Activated CD8-positive, alpha-beta T cell treated with anti-CD3 and anti-CD28 coated beads for 36 hours (primary cell): ENCODE measurements at regions not wholly inside any gene's neighbourhood (a gene's known extent, or its start where the extent isn't known, plus 50 kb on each side); places are given as distances from the start of the nearest gene placed in this dataset.

Experiments used
- ATAC-seq: fragments of 200-7000 bp; cut with Tn5 transposase; one replicate; pipeline ENCODE4 v1.10.0; 2021; ENCODE audit warnings: mild to moderate bottlenecking, moderate library complexity
- CTCF ChIA-PET: fragments of 350-600 bp; sonication (Branson Sonifier 250); formaldehyde crosslinking; loops from one replicate; lab custom pipeline; 2021; ENCODE audit warnings: antibody characterized with exemption; lab: Charles Lee
- POLR2A ChIA-PET: fragments of 350-600 bp; sonication (Branson Sonifier 250); formaldehyde crosslinking; loops from one replicate; lab custom pipeline; 2021; ENCODE audit warnings: antibody characterized with exemption; lab: Charles Lee
- DNase-seq: peaks from one replicate; pipeline ENCODE4 v3.0.0-alpha.2; 2020
- H3K27ac Mint-ChIP-seq: one replicate; pipeline ENCODE4 v1.8.0; 2021; ENCODE audit warnings: mild to moderate bottlenecking, mixed read lengths
- H3K27me3 Mint-ChIP-seq: one replicate; pipeline ENCODE4 v1.8.0; 2021; ENCODE audit warnings: mixed read lengths
- H3K36me3 Mint-ChIP-seq: one replicate; pipeline ENCODE4 v1.8.0; 2021; ENCODE audit warnings: low read depth, mixed read lengths
- H3K4me1 Mint-ChIP-seq: one replicate; pipeline ENCODE4 v1.8.0; 2021; ENCODE audit warnings: low read depth, mixed read lengths
- H3K4me3 Mint-ChIP-seq: one replicate; pipeline ENCODE4 v1.8.0; 2021; ENCODE audit warnings: mild to moderate bottlenecking, moderate library complexity, mixed read lengths
- H3K9me3 Mint-ChIP-seq: one replicate; pipeline ENCODE4 v1.8.0; 2021; ENCODE audit warnings: mixed read lengths
- intact Hi-C: fragments of 100-400 bp; cut with micrococcal nuclease; formaldehyde crosslinking; loops from one replicate; pipeline ENCODE4 v1.10.0; 2022
- TF ChIP-seq, protein P1 (sequence below): fragments of 200-600 bp; IDR thresholded peaks from one replicate; pipeline ENCODE4 v1.8.0; 2022; ENCODE audit warnings: antibody characterized with exemption, mild to moderate bottlenecking

DNA sequence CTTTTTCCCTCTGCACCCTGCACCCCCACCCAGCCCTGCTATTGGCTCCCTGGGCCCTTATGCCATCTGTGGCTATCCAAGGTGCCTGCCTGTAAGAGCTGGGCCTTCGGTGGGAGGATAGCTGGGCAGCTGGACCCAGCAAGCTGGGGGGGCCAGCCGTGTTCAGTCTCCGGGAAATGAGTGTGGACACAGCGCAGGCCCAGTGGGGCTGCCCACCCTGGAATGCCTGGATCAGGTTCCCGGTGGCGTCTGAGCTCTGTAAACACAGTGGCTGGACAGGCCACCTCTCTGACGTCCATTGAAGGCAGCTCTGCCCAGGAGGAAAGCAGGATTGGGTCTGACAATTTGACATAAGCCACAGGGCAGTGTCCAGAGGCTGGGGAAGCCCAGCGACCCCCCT, 127.8 kb downstream of the FOXD2 start:
- Mint-ChIP-seq H3K4me1 (peaks cover 4% of the 10 kb centered on the region), H3K27ac (no peak overlapping the region), H3K9me3 (no peaks in the 10 kb centered on the region), H3K27me3 (peaks cover 10% of the 10 kb centered on the region), H3K36me3 (no peaks in the 10 kb centered on the region), H3K4me3 (no peak overlapping the region)
- DNase-seq (no peak), ATAC-seq (no peak)
- POLR2A ChIA-PET, result no interaction called here
- CTCF ChIA-PET, result no interaction called here
- TF ChIP-seq, protein P1, sequence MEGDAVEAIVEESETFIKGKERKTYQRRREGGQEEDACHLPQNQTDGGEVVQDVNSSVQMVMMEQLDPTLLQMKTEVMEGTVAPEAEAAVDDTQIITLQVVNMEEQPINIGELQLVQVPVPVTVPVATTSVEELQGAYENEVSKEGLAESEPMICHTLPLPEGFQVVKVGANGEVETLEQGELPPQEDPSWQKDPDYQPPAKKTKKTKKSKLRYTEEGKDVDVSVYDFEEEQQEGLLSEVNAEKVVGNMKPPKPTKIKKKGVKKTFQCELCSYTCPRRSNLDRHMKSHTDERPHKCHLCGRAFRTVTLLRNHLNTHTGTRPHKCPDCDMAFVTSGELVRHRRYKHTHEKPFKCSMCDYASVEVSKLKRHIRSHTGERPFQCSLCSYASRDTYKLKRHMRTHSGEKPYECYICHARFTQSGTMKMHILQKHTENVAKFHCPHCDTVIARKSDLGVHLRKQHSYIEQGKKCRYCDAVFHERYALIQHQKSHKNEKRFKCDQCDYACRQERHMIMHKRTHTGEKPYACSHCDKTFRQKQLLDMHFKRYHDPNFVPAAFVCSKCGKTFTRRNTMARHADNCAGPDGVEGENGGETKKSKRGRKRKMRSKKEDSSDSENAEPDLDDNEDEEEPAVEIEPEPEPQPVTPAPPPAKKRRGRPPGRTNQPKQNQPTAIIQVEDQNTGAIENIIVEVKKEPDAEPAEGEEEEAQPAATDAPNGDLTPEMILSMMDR, result no peak
- intact Hi-C loops, result no loop called here

DNA sequence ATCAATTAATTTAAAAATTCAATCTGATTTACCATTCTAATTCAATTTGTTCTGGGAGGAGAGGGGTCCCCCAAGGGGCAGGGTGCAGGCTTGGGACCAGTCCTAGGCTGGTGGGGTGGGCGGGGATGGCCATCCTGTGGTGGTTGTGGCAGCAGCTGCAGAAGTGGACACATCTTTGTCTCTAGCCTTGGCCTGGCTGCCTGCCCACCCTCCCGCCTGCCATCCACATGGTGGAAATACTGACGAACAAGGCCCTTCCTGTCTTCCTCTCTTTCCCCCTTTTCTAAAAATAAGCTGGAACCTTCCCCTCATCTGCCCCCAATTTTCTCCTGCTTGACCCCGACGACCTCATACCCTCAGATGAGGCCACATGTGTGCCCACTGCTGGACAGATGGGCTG, 130.9 kb downstream of the FOXD2 start:
- no peaks in the 10 kb centered on the region for H3K4me1 Mint-ChIP-seq
- H3K27me3 Mint-ChIP-seq, result peaks cover 9% of the 10 kb centered on the region
- TF ChIP-seq, protein P1, result no peak
- no peaks in the 10 kb centered on the region for H3K9me3 Mint-ChIP-seq
- H3K4me3 Mint-ChIP-seq, result no peak overlapping the region
- ATAC-seq (no peak), DNase-seq (no peak)
- no peak overlapping the region for H3K27ac Mint-ChIP-seq
- no peaks in the 10 kb centered on the region for H3K36me3 Mint-ChIP-seq
- ChIA-PET CTCF (interaction anchor here (1.1 kb wide), 1 partner anchor 141 kb away, joined by 3 read pairs; no protein-coding TSS in a partner anchor), POLR2A (no interaction called here)
- intact Hi-C loops, result no loop called here

DNA sequence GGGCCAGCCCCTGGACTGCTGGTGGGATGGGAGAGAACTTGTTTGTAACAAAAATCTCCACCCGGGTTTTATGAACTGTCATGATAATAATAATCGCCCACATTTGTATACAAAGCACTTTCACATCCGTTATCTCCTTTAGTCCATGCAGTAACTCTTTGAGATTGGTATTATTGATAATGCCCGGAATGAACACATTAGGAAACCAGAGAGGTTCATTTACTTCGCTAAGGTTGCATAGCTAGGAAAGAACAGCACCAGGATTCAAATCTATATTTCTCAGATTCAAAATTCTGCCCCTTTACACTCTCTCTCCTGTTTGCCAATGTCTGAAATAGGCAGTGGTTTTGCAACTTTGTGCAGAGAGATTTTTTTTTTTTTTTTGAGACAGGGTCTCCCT, 131.4 kb downstream of the FOXD2 start:
- no peaks in the 10 kb centered on the region for H3K4me1 Mint-ChIP-seq
- ChIA-PET POLR2A (no interaction called here), CTCF (interaction anchor here (1.1 to 1.2 kb wide), 2 partner anchors 141 to 157 kb away, joined by 3 read pairs; no protein-coding TSS in a partner anchor)
- no peak overlapping the region for H3K27ac Mint-ChIP-seq
- TF ChIP-seq, protein P1, result no peak
- no peak for DNase-seq
- peaks cover 10% of the 10 kb centered on the region for H3K27me3 Mint-ChIP-seq
- no peak for ATAC-seq
- intact Hi-C loops, result no loop called here
- no peaks in the 10 kb centered on the region for H3K9me3 Mint-ChIP-seq
- H3K4me3 Mint-ChIP-seq, result no peak overlapping the region
- no peaks in the 10 kb centered on the region for H3K36me3 Mint-ChIP-seq

DNA sequence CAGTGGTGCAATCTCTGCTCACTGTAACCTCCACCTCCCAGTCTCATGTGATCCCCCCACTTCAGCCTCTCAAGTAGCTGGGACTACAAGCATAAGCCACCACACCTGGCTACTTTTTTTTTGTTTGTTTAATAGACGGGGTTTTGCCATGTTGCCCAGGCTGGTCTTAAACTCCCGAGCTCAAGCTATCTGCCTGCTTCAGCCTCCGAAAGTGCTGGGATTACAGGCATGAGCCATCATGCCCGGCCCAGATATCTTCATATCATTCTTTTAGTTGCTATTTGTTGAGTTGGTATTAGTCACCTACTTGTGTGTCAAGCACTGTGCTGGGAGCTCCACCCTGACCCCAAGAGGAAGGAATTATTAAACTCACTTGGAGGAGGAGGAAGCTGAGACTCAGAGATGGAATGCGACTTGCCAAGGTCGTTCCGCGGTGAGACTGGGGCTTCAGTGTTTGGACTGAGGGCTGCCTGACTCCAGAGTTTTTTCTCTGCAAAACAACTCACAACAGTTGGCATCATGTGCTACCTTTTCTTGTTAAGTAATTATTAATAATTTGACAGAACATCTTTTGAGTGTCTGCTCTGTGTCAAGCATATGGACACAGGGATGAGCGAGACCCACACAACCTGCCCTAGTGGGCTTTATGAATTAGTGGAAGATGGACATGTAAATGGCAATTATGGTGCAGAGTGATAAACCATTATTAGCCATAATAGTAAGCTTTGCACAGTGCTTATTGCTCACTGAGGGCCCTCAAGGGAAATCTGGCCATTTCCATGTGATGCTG, 132.0 kb downstream of the FOXD2 start:
- ChIA-PET CTCF (interaction anchor here (1.1 to 1.2 kb wide), 2 partner anchors 140 to 156 kb away, joined by 3 read pairs; no protein-coding TSS in a partner anchor), POLR2A (no interaction called here)
- ATAC-seq, result no peak
- Mint-ChIP-seq H3K36me3 (no peaks in the 10 kb centered on the region), H3K9me3 (no peaks in the 10 kb centered on the region), H3K4me1 (no peaks in the 10 kb centered on the region), H3K27ac (no peak overlapping the region), H3K4me3 (no peak overlapping the region), H3K27me3 (peaks cover 8% of the 10 kb centered on the region)
- intact Hi-C loops, result no loop called here
- no peak for DNase-seq
- TF ChIP-seq, protein P1, result no peak

DNA sequence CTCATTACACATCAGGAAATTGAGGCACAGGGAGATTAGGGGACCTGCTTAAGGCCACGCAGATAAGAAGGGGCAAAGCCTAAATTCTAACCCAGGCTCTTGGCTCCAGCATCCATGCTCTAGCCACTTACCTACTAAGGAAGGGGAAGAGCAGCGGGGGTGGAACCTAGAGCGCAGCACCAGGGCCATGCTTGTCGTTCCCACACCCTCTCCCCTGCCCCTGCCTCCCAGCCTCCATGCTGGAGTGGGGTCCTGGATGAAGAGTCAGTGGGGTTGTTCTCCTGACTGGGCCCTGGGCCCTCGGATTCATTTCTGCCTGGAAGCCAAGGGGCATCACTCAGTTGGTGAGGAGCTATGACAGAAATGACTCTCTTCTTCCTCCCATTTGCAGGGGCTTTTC, 133.3 kb downstream of the FOXD2 start:
- ATAC-seq (no peak), DNase-seq (no peak)
- H3K27me3 Mint-ChIP-seq, result peaks cover 8% of the 10 kb centered on the region
- no peaks in the 10 kb centered on the region for H3K9me3 Mint-ChIP-seq
- no peaks in the 10 kb centered on the region for H3K36me3 Mint-ChIP-seq
- H3K4me1 Mint-ChIP-seq, result no peaks in the 10 kb centered on the region
- TF ChIP-seq, protein P1, result no peak
- no peak overlapping the region for H3K27ac Mint-ChIP-seq
- no peak overlapping the region for H3K4me3 Mint-ChIP-seq
- ChIA-PET CTCF (no interaction called here), POLR2A (no interaction called here)
- intact Hi-C loops, result no loop called here
